HEK293T (cell line): ENCODE measurements at regions not wholly inside any gene's neighbourhood (a gene's known extent, or its start where the extent isn't known, plus 50 kb on each side); places are given as distances from the start of the nearest gene placed in this dataset.

Experiments used
- ARNT ChIP-seq: fragments of 450-650 bp; IDR thresholded peaks from 2 replicates; pipeline ENCODE4 v1.6.1; 2017; ENCODE audit warnings: mild to moderate bottlenecking
- PKNOX1 ChIP-seq: fragments of 450-650 bp; IDR thresholded peaks from 2 replicates; pipeline ENCODE4 v1.6.1; 2016
- SUZ12 ChIP-seq: fragments of 450-650 bp; IDR thresholded peaks from 2 replicates; pipeline ENCODE4 v1.6.1; 2016; ENCODE audit warnings: mild to moderate bottlenecking
- TARDBP ChIP-seq: fragments of 450-650 bp; IDR thresholded peaks from 2 replicates; pipeline ENCODE4 v1.6.1; 2016
- ZNF384 ChIP-seq: fragments of 450-650 bp; IDR thresholded peaks from 2 replicates; pipeline ENCODE4 v1.6.1; 2016

- TF ChIP-seq PKNOX1 (no peak), ARNT (no peak), TARDBP (no peak), SUZ12 (no peak), ZNF384 (no peak)
Measured at GRCh38 chr13:53408306-53408705, 379.7 kb downstream of the OLFM4 start.
